MM.1S (cell line): ENCODE measurements at regions not wholly inside any gene's neighbourhood (a gene's known extent, or its start where the extent isn't known, plus 50 kb on each side); places are given as distances from the start of the nearest gene placed in this dataset.

Experiments used
- EZH2 ChIP-seq: fragments of 300-600 bp; sonication (generic); optimal IDR thresholded peaks from 2 replicates; pipeline ENCODE3; 2017; ENCODE audit warnings: low read depth, mild to moderate bottlenecking, antibody characterized with exemption, low read length, mixed read lengths
- EZH2phosphoT487 ChIP-seq: fragments of 300-600 bp; sonication (generic); IDR thresholded peaks from 2 replicates; pipeline ENCODE4 v1.6.1; 2018; ENCODE audit warnings: antibody characterized with exemption, low read length
- TF ChIP-seq, protein P1 (sequence below): fragments of 300-600 bp; sonication (generic); IDR thresholded peaks from 2 replicates; pipeline ENCODE4 v1.5.1; 2016; ENCODE audit warnings: antibody characterized with exemption, low read length, mixed read lengths

DNA sequence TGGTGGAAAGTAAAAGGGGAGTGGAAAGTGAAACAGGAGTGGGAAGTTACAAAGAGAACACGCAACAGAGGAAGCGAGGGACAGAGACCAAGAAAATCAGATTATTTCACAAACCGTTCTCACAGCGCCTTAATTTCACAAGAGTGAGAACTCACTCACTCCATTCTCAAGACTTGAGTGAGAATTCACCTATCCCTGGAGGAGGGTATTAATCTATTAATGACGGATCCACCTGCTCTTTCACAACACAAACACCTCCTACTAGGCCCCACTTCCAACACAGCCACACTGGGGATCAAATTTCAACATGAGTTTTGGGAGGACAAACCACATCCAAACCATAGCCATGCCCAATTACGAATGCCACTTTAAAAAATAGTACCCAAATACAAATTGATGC is 297.6 kb downstream of the GPAM start:
- TF ChIP-seq, protein P1, sequence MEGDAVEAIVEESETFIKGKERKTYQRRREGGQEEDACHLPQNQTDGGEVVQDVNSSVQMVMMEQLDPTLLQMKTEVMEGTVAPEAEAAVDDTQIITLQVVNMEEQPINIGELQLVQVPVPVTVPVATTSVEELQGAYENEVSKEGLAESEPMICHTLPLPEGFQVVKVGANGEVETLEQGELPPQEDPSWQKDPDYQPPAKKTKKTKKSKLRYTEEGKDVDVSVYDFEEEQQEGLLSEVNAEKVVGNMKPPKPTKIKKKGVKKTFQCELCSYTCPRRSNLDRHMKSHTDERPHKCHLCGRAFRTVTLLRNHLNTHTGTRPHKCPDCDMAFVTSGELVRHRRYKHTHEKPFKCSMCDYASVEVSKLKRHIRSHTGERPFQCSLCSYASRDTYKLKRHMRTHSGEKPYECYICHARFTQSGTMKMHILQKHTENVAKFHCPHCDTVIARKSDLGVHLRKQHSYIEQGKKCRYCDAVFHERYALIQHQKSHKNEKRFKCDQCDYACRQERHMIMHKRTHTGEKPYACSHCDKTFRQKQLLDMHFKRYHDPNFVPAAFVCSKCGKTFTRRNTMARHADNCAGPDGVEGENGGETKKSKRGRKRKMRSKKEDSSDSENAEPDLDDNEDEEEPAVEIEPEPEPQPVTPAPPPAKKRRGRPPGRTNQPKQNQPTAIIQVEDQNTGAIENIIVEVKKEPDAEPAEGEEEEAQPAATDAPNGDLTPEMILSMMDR, result no peak
- TF ChIP-seq EZH2 (no peak), EZH2phosphoT487 (no peak)
